OCI-M1 (cell line): ENCODE measurements at regions not wholly inside any gene's neighbourhood (a gene's known extent, or its start where the extent isn't known, plus 50 kb on each side); places are given as distances from the start of the nearest gene placed in this dataset.
"Not testable (repeated sequence)": the region's sequence is repeated elsewhere in the genome, so short reads cannot be mapped to it uniquely, and the experiment has no call there.

Experiments
- DNase-seq: peaks from one replicate; lab custom pipeline; 2025; lab: John Stamatoyannopoulos, UW

DNA sequence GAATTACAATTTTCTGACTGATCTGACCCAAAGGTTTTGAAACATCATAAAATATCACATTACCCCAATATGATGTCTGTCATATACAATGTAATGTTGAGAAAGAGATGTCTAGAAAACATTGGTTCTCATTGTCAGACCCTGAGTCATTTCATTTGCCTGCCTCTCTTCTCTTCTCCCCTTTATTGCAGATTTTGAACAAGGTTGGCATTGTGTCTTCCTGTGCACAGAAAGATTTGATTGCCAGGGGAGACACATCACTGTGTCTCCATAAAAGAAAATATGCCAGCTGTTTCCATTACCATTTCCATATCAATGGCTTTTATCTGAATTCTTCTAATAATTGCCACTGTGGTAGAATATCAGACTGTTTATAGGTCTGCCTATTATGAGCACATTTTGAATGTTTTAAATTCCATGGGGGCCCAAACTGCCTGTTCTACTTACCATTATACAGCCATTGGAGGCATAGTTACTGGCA, 65.6 kb downstream of the IFI44 start:
- no peak for DNase-seq

DNA sequence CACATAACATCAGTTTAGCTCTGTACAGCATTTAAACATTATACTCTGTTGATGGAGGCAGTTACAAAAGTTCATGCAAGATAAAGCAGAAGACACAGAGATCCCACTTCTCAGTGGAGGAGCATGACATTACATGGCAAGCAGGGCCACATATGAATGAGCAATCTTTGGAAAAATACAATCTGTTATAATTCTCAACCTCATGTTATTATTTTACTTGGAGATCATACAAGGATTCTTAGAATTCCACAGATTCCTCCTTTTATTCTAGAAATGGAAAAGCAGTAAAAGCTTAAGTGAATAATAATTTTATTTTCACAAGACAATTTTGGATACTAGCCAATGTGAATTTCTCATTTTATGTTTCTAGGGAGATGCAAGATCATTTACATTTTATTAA, 66.6 kb downstream of the IFI44 start:
- DNase-seq: no peak

DNA sequence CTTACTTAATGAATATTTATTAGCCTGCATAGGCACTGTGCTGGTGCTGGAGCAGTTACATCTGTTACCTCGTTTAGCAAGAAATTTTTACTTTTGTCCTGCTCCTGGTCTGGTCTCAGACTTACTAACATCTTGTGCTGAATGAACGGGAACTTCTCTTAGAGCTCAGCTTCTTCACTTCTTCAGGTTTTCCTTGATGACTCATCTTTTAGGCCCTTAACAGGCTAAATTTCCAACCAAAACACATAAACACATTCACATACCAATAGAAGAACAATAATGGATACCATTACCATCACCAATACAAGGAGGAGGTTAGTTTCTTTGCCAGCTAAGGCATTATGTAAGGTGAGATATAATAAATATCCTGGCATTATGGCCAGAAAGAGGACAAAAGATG, 68.9 kb downstream of the IFI44 start:
- DNase-seq: no peak

DNA sequence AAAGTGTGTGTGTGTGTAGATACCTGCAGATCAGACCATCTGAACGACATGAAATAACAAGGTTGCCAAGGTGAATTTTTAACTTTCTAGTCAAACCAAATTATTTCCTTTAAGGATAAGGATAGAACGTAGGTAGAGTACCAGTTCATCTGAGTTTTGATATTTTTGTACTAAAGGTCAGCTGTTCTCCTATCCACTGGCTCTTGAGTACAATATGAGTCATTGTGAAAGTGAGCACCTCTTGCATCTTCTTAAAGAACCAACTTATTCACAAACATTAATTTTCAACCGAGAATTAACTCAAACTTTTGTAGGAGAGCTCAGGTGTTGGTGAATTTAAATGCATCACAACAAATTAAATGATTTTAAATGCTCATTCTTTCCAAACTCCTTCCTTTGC, 71.5 kb downstream of the IFI44 start:
- no peak for DNase-seq

DNA sequence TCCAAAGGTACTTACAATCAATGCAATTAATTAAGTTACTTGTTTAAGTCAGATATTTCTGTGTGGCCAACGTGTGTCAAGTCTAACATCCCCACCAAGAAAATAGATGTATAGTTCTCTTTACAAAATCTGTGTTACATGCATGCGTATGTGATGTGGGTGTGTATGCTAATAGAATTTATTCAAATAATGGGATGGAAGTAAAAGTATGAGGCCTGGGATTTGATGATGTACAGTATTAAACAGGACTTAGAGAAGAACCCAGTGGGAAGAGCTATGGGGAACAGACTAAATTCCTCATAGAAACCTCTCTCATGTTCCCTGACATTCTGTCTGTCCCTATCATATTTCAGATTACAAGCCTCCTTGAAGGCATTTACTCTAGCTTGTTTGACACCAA, 72.5 kb downstream of the IFI44 start:
- no peak for DNase-seq

DNA sequence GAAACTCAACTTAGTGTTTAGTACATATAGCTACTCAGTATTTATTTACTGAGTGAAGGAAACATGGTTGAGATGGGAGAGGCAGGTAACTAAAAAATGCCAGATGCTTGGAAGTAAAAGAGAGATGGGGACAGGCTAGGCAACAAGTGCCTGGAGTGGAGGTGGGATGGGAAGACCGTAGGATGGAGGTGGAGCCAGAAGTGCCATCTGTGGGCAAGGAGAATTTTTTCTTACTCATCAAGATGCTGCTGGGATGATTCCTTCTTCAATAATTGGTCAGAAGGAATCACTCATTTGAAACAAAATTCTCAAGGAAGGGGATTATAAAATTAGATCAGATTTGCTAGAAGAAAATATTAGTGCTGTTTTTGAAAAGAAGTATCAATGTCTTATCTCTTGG, 72.9 kb downstream of the IFI44 start:
- DNase-seq: no peak

DNA sequence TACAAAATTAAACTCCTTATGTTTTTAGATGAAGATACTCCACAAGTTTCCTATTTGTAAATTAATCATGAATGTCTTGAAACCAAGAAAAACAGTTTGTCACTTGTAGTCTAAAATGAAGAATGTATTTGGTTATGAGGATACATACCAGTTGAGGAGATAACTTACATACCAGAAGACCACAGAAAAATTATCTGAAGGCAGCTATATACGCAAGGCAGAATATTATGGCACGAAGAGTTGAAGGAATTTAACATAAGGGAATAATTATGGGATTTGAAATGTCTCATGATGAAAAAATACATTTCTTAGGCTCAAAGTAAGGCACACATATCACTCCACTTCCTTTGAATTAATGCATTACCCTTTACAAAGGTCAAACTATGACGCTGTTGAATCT, 73.3 kb downstream of the IFI44 start:
- no peak for DNase-seq

DNA sequence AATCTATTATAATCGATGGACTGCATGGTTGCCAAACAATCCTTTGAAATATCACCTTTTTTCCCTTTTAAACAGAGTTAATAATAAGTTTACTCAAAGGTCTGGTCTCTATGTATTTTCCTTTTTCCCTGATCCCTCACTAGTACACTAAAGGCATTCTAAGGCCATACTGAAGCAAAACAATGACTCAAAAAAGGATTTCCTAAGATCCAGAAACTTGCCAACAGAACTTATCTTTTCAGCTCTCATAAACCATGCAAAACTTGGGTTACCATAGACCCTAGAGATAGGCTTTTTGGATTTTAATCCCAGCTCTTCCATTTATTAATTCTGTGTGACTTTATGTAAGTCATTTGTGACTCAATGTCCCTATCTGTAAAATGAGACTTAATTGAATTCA, 77.1 kb downstream of the IFI44 start:
- no peak for DNase-seq

DNA sequence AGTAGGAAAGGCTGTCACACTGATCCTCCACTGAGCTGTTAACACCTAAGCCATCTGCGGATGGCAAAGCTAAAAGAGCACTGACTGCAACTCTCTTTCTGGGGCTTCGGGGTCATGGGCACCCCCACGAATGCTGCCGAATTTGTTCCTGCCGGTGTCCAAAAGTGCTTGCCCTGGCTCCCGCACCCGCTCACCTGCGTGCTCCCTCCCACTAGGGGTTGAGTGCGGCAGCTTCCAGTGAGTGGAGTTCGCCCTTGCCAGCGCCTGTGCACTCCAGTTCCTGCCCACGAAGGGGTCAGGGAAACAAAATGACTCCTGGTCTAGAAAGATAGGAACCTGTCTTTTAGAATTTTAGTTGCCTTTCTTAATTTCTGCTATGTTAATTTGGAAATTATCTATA, 78.7 kb downstream of the IFI44 start:
- DNase-seq: no peak

DNA sequence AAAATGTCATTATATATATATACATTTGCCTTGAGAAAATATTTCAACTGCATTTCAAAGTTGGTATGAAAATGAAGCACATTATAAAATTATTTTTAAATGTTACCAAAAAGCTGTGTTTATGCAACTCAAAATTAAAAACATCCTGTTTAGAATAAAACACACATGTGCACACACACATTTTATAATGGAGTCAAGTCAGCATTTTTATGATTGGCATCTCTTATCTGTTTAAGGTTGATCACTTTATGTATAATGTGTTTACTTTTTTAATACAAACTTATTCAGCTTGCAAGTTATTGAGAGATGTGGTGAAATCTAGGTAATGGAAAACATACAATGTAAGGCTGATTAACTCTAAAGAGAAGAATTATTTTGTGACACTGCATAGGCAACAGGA, 80.4 kb downstream of the IFI44 start:
- DNase-seq: no peak

DNA sequence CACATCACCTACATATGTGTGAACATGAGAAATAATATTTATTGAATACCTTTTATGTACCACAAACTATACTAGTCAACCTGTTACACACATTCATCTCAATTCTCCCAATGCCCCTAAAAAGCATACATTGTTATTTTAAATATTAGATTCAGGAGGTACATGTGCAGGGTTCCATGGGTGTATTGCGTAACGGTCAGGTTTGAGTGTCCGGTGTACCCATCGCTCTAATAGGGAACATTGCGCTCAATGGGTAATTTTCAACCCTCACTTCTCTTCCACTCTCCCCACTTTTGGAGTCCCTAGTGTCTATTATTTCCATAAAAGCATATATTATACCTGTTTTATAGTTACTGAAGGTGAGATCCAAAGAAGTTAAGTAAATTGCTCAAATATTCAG, 82.0 kb downstream of the IFI44 start:
- DNase-seq: no peak

DNA sequence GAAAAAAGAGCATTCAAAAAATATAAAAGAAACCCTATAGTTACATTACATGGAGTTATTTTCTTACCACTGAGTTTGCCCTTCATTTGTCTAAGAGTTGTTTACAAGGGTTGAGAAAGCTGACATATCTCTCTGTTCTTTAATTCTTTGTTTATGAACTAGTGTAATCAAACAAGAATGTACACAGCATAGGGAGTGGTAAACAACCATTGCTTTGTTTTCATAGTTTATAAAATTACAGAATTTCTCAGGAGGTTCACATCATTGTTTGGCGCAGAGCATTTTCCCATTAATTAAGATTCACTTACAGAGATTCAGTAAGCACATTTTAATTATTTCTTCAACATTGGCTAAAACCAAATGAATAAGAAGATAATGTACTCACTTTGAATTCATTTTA, 87.6 kb downstream of the IFI44 start:
- DNase-seq: no peak

DNA sequence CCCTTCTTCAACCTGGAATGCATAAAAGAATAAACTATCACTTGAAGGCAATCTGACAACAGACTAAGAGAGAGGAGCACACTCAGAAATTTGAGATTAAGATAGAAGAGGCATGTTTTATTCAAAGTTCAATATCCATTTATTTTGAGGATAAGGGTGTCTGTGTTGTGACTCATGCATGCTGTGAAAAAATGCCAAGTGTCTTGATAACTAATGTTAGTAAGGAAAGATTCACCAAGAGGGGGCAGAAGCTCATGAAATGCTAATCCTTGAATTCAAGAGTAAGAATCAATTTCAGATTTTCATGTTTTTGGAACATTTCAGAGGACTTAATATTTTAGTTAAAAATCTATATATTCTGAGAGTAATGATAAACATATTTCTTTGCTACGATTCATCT, 94.0 kb downstream of the IFI44 start:
- DNase-seq: peak; percentile 40

DNA sequence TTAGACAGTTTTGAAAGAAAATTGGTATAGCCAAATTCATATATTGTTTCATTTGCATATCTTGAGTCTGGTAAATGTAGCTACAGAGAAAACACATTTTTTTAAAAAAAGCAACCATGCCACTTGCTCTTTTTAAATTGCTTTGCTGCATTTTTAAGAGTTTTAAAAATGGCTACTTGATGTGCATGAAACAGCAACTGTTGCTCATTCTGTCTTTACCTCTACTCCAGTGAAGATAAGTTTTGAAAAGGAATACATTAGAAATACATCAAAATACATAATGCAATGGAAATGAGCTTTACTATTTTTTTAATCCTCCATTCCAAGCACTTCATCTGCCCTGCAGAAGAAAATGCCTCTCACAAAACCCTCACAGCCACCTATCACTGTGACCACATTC, 95.5 kb downstream of the IFI44 start:
- DNase-seq: no peak

DNA sequence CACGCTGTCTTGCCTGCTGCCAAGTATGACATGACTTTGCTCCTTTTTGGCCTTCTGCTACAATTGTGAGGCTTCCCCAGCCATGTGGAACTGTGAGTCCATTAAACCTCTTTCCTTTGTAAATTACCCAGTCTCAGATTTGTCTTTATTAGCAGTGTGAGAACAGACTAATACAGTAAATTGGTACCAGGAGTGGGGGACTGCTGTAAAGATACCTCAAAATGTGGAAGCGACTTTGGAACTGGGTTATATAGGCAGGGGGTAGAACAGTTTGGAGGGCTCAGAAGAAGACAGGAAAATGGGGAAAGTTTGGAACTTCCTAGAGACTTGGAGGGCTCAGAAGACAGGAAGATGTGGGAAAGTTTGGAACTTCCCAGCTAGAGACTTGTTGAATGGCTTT, 104.0 kb downstream of the IFI44 start:
- not testable (repeated sequence) for DNase-seq

DNA sequence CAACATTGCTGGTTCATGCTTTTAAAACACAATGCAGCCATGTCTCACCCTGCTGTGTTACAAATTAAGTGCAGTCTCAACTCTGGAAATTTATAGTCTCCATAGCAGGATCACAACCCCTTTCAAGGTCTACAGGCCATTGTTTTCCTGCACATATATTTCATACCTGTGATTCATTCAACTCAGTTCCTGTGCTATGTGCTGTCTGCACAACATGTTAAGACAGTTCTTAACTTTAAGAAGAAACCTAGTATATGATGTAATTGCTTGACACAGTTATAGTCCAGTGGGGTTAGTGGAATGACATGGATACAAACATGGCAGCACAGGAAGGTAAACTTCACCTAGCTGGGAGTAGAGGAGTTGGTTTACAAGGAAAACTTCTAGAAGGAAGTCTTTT, 106.4 kb downstream of the IFI44 start:
- DNase-seq: no peak

DNA sequence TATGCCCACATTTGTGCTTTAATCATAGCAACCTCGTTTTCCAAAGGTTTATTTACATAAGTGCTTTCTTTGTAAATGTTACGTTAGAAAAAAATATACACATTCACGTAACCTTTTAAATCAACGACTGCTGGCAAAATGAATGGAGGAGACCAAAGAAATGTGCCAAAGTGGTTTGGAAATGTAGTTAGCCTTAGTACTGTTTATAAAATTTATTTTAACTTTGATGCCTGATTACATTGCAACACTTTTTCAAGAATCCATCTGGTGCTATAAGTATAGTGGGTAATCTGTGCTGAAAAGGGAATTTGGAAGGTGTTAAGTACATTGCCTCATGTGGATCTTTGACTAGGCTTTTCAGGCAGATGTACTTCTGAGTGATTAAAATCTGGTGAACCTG, 108.9 kb downstream of the IFI44 start:
- DNase-seq: no peak

DNA sequence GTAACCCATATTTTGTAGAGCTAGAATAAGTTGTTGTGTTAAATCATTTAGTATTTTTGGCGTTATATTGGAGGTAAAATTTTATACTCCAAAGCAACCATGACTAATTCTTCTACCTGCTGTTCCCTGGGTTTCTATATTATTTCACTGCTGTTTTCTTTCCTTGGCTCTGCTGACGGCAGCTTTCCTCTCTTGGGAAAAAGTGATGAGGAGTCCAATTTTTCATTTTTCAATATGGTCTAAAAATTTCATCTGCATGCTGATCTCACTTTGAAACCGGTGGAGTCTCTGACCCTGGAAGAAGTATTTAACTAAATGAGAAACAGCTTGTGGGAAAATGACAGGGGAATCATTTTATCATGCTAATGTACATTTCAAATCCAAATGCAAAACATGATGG, 110.2 kb downstream of the IFI44 start:
- DNase-seq: no peak

DNA sequence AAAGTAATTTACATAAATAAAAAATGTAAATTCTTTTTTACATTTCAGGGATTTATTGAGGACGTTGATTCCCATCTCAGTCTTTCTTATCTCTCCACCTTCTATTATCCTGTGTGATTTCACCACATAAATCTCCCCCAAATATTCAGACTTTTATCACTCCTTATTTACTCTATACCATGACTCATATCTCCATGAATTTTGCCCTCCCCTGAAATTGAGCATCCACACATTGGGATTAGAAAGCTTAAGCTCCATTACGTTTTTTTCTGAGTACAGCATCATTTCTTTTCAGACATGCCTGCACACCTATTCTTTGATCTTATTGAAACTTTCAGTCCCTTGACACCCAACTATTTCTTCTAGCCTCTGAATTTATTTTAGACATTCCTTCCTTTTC, 111.2 kb downstream of the IFI44 start:
- no peak for DNase-seq

DNA sequence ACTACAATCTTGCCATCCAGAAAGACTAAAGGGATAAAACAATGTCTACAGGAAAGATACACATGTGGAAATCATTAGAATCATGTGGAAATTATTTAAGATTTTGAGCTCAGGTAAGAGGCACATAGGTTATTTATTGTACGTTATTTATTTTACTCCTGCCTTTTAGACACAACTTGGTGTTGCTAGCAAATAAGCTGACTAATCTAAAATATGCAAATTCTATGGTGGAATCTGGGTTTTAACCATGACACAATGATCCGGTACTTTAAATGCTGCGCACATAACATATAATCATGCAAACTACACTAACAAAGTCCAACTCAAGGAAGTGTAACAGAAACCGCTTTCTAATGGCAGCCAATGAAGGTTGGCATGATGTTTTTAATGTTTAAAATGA, 112.5 kb downstream of the IFI44 start:
- DNase-seq: no peak

DNA sequence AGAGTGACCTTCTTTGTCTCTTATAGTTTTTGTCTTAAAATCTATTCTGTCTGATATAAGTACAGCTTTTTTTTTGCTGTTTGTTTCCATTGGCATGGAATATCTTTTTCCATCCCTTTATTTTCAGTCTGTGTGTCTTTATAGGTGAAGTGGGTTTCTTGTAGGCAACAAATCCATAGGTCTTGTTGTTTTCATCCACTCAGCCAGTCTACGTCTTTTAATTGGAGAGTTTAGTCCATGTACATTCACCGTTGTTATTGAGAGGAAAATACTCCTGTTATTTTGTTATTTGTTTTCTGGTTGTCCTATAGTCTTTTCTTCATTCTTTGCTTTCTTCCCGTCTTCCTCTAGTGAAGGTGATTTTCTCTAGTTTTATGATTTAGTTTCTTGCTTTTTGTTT, 115.9 kb downstream of the IFI44 start:
- no peak for DNase-seq

DNA sequence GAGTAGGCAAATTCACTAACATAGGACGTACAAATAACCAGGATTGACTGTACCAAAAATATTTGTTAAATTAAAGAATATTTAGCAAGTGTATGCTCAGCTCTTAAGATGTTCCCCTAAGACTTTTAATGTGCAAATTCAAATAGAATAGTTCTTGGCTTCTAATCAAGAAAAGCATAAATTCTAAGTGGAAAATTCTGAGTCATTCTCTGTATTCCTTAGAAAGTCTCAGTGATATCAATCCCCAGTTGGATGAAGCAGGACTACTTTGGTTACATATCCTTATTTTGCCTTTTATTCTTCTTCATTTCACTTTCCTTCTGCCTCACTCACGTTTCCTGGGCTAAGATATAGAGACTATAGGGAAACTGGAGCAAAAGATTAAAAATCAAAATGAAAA, 130.2 kb downstream of the IFI44 start:
- no peak for DNase-seq

DNA sequence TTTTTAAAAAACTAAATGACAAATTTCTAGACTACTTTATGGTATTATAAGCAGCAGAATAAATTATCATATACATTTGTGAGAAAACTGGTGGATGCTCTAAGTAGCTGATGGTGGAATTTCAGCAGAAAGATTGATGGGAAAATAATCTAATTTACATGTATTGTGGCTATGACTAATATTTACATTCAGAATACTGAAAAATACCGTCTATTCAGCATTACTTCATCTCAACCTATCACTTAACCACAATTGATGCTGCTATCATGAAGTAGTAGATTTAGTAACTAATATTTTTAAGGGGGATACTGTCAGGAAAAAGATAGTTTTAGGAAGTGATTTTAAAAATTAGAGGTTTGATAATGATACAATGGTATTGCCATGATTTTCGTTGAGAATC, 137.9 kb downstream of the IFI44 start:
- no peak for DNase-seq

DNA sequence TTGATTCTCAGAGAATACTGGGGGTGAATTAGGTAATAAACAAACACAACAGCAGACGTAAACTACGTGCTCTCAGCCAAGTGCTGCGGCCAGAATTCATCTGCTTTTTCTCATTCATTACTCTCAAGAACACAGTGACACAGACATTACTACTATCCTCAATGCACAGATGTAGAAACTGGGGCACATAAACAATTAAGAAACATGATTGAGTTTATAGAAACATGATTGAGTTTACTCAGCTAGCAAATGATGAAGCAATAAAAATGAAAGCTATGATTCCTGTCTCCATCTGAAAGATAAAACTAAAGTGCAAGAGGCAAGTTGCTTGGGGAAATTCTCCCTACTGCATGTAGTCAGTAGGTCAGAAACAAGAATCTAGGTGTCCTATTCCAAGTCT, 140.5 kb downstream of the IFI44 start:
- no peak for DNase-seq

DNA sequence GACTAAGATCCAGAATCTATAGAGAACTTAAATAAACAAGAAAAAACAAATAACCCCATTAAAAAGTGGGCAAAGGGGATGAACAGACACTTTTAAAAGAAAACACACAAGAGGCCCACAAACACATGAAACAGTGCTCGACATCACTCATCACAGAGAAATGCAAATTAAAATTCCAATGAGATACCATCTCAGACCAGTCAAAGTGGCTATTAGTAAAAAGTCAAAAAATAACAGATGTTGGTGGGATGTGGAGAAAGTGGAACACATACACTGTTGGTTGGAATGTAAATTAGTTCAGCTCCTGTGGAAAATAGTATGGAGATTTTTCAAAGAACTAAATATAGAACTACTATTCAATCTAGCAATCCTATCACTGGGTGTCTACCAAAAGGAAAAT, 143.1 kb downstream of the IFI44 start:
- no peak for DNase-seq
